ENCODE measurements at regions not wholly inside any gene's neighbourhood (a gene's known extent, or its start where the extent isn't known, plus 50 kb on each side); places are given as distances from the start of the nearest gene placed in this dataset.

DNA sequence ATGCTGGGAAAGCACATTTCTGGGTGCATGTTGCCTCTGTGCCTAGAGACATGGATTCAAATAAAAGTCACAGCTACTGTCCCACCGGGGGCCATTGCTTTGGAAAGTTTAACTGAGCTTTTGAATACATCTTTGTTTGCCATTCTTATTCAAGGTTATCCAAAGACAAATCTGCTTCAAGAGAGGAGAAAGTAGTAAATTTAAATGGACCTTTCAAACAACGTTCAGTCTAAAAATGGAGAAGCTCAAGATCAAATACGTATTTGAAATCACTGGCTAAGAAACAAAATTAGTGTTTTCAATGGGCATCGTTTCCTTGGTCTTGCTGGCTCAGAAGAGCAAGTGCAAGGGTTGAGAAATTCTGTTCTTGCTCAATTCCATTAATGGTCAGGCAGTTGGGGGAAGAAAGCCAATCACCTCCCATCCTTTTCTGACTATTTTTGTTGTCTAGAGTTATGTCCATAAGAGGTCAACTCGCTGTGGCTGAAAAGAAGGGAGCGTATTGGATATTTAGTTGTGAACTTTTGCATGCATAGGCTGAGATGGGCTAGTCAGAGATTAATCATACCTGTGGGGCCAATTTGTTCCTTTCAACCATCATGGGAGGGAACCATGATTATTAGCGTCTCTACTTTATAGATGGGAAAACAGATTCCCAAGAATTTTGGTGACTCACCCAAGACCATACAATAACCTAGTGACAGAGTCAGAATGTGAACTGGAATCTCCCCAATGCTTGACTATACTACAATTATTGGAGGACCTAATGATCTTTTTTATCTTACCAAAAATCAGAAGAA, 276.2 kb upstream of the TNC start:
- Histone ChIP-seq H3K36me3 (no peaks in the 10 kb centered on the region), H3K27ac (no peak overlapping the region), H3K27me3 (no peaks in the 10 kb centered on the region), H3K4me1 (peaks cover 28% of the 10 kb centered on the region), H3K9me3 (replicated peaks) (peaks cover 6% of the 10 kb centered on the region; the same call in 1 of the 2 replicates), H3K4me3 (no peak overlapping the region)
- DNase-seq = no peak

DNA sequence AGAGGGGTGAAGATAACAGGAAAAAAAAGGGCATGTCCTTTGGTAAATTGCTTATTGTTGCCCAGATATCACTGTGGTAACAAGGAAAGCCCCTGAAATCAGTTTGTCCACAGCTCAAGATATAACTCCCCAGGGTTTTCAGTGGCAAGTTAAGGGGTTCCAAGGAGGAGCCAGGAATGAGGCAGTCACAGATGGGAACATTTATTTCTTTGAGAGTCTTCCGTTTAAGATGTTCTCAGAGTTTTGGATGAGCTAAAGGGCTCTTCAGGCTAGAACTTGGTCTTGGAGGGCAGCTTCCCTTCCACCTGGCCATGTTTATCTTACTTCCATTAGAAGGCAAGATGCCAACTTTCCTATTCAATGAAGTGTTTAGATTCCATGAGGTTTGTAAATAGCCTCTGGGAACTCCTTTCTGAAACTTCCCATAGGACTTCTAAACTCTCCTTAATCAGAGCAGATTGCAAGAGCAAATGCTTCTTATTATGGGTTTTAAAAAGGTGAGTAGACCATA, 277.6 kb upstream of the TNC start:
- Histone ChIP-seq H3K27ac (peak overlapping the region; percentile 37), H3K36me3 (no peaks in the 10 kb centered on the region), H3K4me3 (no peak overlapping the region), H3K27me3 (no peaks in the 10 kb centered on the region), H3K9me3 (replicated peaks) (no peaks in the 10 kb centered on the region; the same call in 1 of the 2 replicates), H3K4me1 (peaks cover 28% of the 10 kb centered on the region)
- peak; percentile 49 to 84 for DNase-seq

DNA sequence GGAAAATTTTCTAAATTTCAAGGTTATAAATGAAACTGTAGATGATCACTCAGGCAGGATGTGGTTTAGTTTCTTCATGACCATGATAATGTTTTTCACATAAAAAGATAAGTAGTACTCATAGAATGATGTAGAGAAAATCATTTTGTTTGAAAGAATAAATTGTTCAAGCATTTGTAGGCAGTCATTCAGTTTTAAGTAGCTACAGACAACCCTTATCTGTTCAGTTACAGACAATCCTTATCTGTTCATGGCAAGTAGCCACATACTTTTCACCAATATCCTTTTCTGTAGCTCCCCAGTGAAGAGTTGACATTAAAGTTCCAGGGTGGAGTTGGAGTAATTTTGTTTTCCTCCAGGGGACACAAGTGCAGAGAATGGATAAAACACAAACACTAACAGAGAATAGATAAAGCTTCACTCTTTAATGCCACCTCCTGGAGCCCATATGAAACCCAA, 278.1 kb upstream of the TNC start:
- peaks cover 28% of the 10 kb centered on the region for H3K4me1 ChIP-seq
- H3K9me3 ChIP-seq (replicated peaks) = no peaks in the 10 kb centered on the region; the same call in 1 of the 2 replicates
- H3K36me3 ChIP-seq = no peaks in the 10 kb centered on the region
- no peak for DNase-seq
- peak overlapping the region; percentile 37 for H3K27ac ChIP-seq
- no peak overlapping the region for H3K4me3 ChIP-seq
- H3K27me3 ChIP-seq = no peaks in the 10 kb centered on the region

DNA sequence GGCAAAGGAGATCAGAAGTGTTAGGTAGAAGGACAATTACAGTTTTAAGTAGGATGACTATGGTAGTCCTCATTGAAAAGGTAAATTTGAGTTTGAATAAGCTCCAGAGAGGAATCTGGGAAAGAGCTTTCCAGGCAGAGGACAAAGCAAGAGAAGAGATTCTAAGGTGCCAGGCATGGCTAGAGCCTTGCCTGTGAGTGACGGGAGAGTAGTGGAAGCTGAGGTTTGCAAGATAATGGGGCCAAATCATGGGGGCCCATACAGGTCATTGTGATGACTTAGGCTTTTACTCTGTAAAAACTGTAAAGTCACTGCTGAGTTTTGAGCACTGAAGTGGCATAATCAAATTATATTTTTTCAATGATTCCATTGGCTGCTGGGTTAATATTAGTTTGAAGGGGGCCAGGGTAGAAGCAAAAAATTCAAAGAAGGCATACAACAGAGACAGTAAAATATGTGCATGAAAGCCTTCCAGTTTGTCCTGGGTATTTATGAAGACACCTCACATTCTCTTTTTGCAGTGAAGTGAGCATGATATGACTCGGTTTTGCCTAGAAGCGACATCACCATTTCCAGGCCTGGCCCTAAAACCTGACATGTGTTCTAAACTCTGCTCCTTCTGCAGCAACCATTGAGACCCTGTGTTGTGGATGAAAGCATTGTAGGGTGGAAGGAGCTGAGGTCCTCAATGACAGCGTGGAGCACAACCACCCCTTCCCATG, 279.8 kb upstream of the TNC start:
- Histone ChIP-seq H3K9me3 (replicated peaks) (no peaks in the 10 kb centered on the region; the same call in 1 of the 2 replicates), H3K27ac (no peak overlapping the region)
- DNase-seq = no peak

DNA sequence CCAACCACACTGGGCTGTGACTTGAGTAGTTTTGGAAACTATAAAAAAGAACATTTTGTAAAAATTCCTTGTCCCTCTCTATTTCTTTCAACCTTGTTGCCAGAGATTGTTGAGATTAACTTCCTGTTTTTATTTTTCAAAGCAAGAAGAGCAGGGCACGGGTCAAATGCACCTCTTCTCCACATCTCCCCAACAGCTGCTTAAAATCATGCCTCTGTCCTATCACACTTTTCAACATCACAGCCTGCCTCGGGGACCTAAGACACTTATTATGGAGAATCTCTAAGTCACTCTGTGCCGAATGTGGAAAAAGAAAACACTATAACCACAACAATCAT, 280.3 kb upstream of the TNC start:
- H3K27ac ChIP-seq = no peak overlapping the region
- no peak for DNase-seq
- H3K27me3 ChIP-seq = no peaks in the 10 kb centered on the region
- H3K36me3 ChIP-seq = no peaks in the 10 kb centered on the region
- no peak overlapping the region for H3K4me3 ChIP-seq
- peaks cover 28% of the 10 kb centered on the region for H3K4me1 ChIP-seq
- H3K9me3 ChIP-seq (replicated peaks) = 0 out of 2 replicates have a peak, but pooled peaks cover 2% of the 10 kb centered on the region

More for the DNA sequence above, 279.8 kb upstream of the TNC start:
- peaks cover 28% of the 10 kb centered on the region for H3K4me1 ChIP-seq
- no peaks in the 10 kb centered on the region for H3K27me3 ChIP-seq
- no peaks in the 10 kb centered on the region for H3K36me3 ChIP-seq
- H3K4me3 ChIP-seq = no peak overlapping the region

DNA sequence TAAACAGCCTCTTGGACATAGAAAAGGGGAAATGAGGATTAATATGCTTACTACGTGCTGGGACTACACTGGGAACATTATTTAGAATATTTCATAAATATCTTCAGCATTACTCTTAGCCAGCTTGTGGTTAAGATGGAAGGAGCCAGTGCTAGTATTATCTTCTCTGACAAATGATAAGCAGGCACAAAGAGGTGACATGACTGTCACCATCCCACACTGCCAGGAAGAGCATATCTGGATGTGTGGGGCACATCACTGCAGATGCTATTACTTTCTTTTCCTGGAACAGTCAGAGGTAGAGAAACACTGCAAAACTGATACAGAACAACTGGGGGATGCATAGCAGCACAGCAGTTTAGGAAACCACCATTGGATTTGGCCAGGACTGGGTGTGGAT, 281.0 kb upstream of the TNC start:
- H3K4me1 ChIP-seq = peaks cover 28% of the 10 kb centered on the region
- H3K27ac ChIP-seq = no peak overlapping the region
- H3K27me3 ChIP-seq = no peaks in the 10 kb centered on the region
- H3K4me3 ChIP-seq = no peak overlapping the region
- H3K36me3 ChIP-seq = no peaks in the 10 kb centered on the region
- H3K9me3 ChIP-seq (replicated peaks) = 0 out of 2 replicates have a peak, but pooled peaks cover 3% of the 10 kb centered on the region
- DNase-seq = no peak

DNA sequence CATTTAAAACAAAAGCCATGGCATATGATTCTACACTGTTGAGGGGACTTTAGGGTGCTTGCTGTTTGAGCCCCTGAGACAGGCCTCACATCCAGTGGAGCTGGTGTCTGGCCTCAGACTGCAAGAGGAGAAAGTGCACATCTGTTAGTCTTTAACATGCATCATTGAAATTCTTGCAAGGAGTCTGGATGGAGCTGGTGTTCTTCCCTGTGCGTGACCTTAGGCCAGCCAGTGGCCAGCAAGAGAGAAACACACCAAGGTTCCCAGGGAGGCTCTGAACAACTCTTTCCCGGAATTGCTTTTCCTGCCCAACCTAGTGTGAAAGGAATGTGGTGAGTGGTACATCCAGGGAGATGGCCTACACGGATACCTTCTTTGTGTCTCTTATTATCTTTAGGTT, 282.8 kb upstream of the TNC start:
- H3K27me3 ChIP-seq = no peaks in the 10 kb centered on the region
- peaks cover 17% of the 10 kb centered on the region for H3K4me1 ChIP-seq
- H3K27ac ChIP-seq = no peak overlapping the region
- no peaks in the 10 kb centered on the region for H3K36me3 ChIP-seq
- no peak for DNase-seq
- H3K9me3 ChIP-seq (replicated peaks) = 0 out of 2 replicates have a peak, but pooled peaks cover 3% of the 10 kb centered on the region
- no peak overlapping the region for H3K4me3 ChIP-seq

DNA sequence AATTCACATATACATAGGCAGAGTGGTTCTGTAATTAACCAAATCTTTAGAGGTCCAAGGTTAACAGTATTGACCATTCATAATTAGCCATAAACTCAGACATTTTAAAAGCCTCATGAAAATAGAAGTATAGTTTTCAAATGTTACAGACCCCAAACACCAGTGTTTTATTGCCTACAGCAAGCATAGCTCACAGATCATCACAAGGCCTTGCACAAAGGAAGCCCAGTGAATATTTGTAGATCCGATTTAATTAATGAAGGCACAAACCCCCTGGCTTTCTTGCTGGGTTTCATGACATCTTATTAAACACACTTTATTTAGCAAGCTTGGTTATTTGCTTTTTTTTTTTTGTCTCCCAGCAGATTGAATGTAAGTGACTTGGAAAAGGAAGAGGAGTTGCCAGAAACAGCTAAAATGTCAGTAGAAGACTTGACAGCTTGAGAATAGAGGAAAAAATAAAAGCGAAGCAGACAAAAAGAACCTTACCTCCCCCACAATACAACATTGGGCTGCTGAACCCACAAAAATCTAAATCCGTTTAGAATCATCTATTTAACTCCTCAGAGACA, 283.9 kb upstream of the TNC start:
- Histone ChIP-seq H3K27me3 (no peaks in the 10 kb centered on the region), H3K4me3 (no peak overlapping the region), H3K9me3 (replicated peaks) (0 out of 2 replicates have a peak, but pooled peaks cover 3% of the 10 kb centered on the region), H3K36me3 (no peaks in the 10 kb centered on the region), H3K4me1 (peaks cover 6% of the 10 kb centered on the region), H3K27ac (no peak overlapping the region)
- DNase-seq = no peak

DNA sequence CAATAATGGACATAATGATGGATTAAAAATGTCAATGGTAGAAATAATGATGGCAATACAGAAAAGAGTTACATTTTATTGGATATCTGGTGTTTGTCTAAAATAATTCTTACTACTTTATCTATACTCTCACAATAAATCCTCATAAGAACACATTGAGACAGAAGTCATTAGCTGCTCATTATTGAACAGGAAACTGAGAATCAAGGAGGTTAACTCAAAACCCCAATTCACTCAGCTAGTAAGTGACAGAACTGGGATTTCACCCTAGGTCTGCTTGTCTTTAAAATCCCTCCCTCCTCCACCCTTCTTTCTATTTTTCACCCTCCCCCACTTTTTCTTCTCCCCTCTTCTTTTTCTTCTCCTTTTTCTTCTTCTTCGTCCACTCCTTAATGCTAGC, 285.8 kb upstream of the TNC start:
- H3K9me3 ChIP-seq (replicated peaks) = 0 out of 2 replicates have a peak, but pooled peaks cover 3% of the 10 kb centered on the region

DNA sequence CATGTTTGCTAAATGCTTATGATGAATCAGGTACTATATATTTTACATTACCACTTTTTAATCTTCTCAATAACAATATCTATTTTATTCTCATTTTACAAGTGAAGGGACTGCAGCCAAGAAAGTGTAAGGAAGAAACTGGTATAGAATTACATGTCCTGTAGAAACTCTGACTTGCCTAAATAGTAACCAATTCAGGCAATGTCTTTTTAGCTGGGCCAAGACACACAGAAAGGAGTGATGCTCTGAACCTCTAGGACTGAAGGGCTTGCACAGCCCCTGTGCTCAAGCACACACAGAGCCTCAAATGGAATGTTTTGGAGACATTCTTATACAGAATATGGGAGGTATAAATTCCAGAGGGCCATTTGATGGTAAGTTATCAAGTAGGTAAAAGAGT, 286.4 kb upstream of the TNC start:
- Histone ChIP-seq H3K4me1 (no peaks in the 10 kb centered on the region), H3K27ac (no peak overlapping the region), H3K9me3 (replicated peaks) (0 out of 2 replicates have a peak, but pooled peaks cover 3% of the 10 kb centered on the region), H3K27me3 (no peaks in the 10 kb centered on the region), H3K36me3 (no peaks in the 10 kb centered on the region), H3K4me3 (no peak overlapping the region)
- no peak for DNase-seq

More for the DNA sequence above, 285.8 kb upstream of the TNC start:
- H3K27me3 ChIP-seq = no peaks in the 10 kb centered on the region
- no peak overlapping the region for H3K4me3 ChIP-seq
- DNase-seq = no peak
- no peaks in the 10 kb centered on the region for H3K36me3 ChIP-seq
- no peaks in the 10 kb centered on the region for H3K4me1 ChIP-seq
- H3K27ac ChIP-seq = no peak overlapping the region

DNA sequence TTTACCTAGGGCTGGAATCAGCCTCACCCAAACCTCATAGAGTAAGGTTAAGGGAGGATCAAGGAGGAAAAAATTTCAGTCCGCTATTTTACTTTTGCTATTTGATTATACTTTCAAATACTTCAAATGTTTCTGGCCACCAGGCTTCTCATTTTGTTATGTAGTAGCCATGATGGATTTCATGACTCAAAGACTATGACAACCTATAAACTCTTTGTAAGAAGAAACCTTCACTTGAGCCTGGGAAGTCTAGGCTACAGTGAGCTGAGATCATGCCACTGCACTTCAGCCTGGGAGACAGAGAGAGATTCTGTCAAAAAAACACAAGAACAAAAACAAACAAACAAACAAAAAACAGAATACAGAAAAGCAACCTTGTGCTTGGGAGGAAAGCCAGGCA, 293.6 kb upstream of the TNC start:
- Histone ChIP-seq H3K36me3 (no peaks in the 10 kb centered on the region), H3K4me3 (no peak overlapping the region), H3K9me3 (replicated peaks) (no peaks in the 10 kb centered on the region), H3K27ac (no peak overlapping the region), H3K4me1 (no peaks in the 10 kb centered on the region), H3K27me3 (no peaks in the 10 kb centered on the region)
- DNase-seq = no peak

DNA sequence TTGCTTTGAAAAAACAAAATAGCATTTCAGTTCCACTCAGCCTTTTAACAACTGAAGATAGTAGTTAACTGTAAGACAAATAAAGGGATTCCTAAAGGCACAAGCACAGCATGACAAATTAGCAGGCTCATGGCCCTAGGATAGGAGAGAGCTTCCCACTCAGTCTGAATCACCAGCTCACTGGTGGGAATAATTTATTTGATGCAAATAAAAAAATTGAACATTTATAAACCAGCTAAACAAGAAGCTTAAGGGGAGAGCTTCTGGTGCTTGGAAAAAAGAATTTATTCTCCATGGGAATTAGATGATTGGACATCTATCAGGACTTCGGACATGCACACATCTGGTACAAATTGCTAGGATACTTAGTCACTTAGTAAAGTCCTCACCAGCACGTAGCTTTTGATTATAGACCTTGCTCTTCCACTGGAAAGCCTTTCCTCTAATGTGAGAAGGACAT, 294.1 kb upstream of the TNC start:
- Histone ChIP-seq H3K27ac (no peak overlapping the region), H3K9me3 (replicated peaks) (no peaks in the 10 kb centered on the region), H3K4me1 (no peaks in the 10 kb centered on the region), H3K27me3 (no peaks in the 10 kb centered on the region), H3K4me3 (no peak overlapping the region), H3K36me3 (no peaks in the 10 kb centered on the region)
- no peak for DNase-seq

DNA sequence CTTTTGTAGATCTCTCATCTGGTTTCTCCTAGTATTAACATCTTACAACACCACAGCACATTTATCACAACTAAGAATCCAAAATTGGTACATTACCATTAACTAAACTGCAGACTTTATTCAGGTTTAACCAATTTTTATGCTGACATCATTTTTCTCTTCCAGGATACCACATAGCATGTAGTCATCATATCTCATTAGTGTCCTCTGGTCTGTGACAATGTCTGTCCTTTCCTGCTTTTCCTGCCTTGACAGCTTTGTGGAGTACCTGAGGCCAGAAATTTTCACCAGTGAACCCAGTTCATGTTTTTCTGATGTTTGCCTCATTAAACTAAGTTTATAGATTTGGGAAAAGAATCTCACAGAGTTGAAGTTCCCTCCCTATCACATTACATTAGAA, 294.7 kb upstream of the TNC start:
- Histone ChIP-seq H3K4me1 (no peaks in the 10 kb centered on the region), H3K27ac (no peak overlapping the region), H3K36me3 (no peaks in the 10 kb centered on the region), H3K27me3 (no peaks in the 10 kb centered on the region), H3K4me3 (no peak overlapping the region), H3K9me3 (replicated peaks) (no peaks in the 10 kb centered on the region)
- no peak for DNase-seq

DNA sequence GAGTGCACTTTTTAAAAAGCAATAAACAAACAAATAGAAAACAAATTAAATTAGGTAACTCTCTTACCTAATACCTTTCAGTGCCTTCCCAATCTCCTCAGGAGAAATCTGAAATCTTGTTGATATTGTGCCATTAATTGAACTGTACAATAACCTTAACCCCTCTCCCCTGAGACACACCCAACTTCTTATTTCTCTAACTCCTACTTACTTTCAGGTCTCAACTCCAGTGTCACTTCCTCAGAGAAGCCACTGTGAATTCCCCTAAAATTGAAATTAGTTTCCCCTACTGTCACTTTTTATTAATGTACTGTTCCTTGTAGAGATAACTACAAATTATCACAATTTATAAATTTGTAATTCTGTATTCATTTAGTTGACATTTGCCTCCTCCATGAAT, 295.3 kb upstream of the TNC start:
- DNase-seq = no peak
- H3K27me3 ChIP-seq = no peaks in the 10 kb centered on the region
- 0 out of 2 replicates have a peak, but pooled peaks cover 2% of the 10 kb centered on the region for H3K9me3 ChIP-seq (replicated peaks)
- H3K27ac ChIP-seq = no peak overlapping the region
- no peak overlapping the region for H3K4me3 ChIP-seq
- H3K4me1 ChIP-seq = no peaks in the 10 kb centered on the region
- H3K36me3 ChIP-seq = no peaks in the 10 kb centered on the region
